Nucleus accumbens (tissue), 56 donors: ENCODE measurements at regions not wholly inside any gene's neighbourhood (a gene's known extent, or its start where the extent isn't known, plus 50 kb on each side); places are given as distances from the start of the nearest gene placed in this dataset.

Experiments used
- DNase-seq, 56 donors: peaks; one replicate each; lab custom pipeline; 2025; lab: John Stamatoyannopoulos, UW

- DNase-seq: no peak
These were observed 343.8 kb upstream of the PLSCR5 start for GRCh38 chr3:146948985-146949384.

- DNase-seq: no peak
These were observed 343.0 kb upstream of the PLSCR5 start for GRCh38 chr3:146948186-146948585.

- no peak for DNase-seq
These were observed 324.6 kb upstream of the PLSCR5 start for GRCh38 chr3:146929696-146930095.

- DNase-seq: no peak
These were observed 323.4 kb upstream of the PLSCR5 start for GRCh38 chr3:146928421-146929059.

- no peak for DNase-seq
These were observed 316.5 kb upstream of the PLSCR5 start for GRCh38 chr3:146921693-146922092.

GRCh38 chr3:146914409-146914808 is 309.3 kb upstream of the PLSCR5 start:
- no peak for DNase-seq

- DNase-seq: no peak
These were observed 307.3 kb upstream of the PLSCR5 start for GRCh38 chr3:146912241-146913015.

- DNase-seq: no peak
These were observed 298.8 kb upstream of the PLSCR5 start for GRCh38 chr3:146903927-146904326.

GRCh38 chr3:146899171-146899570 is 294.0 kb upstream of the PLSCR5 start:
- DNase-seq: no peak

- no peak for DNase-seq
These were observed 291.6 kb upstream of the PLSCR5 start for GRCh38 chr3:146896711-146897110.

GRCh38 chr3:146895026-146895749 is 290.0 kb upstream of the PLSCR5 start:
- DNase-seq: no peak

- DNase-seq: no peak
These were observed 289.3 kb upstream of the PLSCR5 start for GRCh38 chr3:146894406-146894805.

GRCh38 chr3:146892041-146892440 is 286.9 kb upstream of the PLSCR5 start:
- no peak for DNase-seq

- no peak for DNase-seq
These were observed 284.5 kb upstream of the PLSCR5 start for GRCh38 chr3:146889626-146890025.

GRCh38 chr3:146888176-146888575 is 283.0 kb upstream of the PLSCR5 start:
- no peak for DNase-seq

GRCh38 chr3:146884721-146885120 is 279.6 kb upstream of the PLSCR5 start:
- DNase-seq: no peak

GRCh38 chr3:146884296-146884695 is 279.1 kb upstream of the PLSCR5 start:
- no peak for DNase-seq

- DNase-seq: no peak
These were observed 278.1 kb upstream of the PLSCR5 start for GRCh38 chr3:146883288-146883687.

GRCh38 chr3:146881966-146882760 is 277.0 kb upstream of the PLSCR5 start:
- DNase-seq: no peak

GRCh38 chr3:146881356-146881755 is 276.2 kb upstream of the PLSCR5 start:
- DNase-seq: no peak

- no peak for DNase-seq
These were observed 268.6 kb upstream of the PLSCR5 start for GRCh38 chr3:146873748-146874147.
